NCI-H524 (cell line): ENCODE measurements at regions not wholly inside any gene's neighbourhood (a gene's known extent, or its start where the extent isn't known, plus 50 kb on each side); places are given as distances from the start of the nearest gene placed in this dataset.

Experiments
- DNase-seq, 2 experiments: peaks; one replicate each; lab custom pipeline; 2025; lab: John Stamatoyannopoulos, UW

- DNase-seq, result peak; percentile 85 to 96
These were observed 143.3 kb upstream of the ANKFN1 start for GRCh38 chr17:56009795-56010651.

- DNase-seq, result no peak
These were observed 141.7 kb upstream of the ANKFN1 start for GRCh38 chr17:56011406-56012131.

GRCh38 chr17:56018211-56018610 lies 135.1 kb upstream of the ANKFN1 start:
- no peak for DNase-seq

- DNase-seq, result no peak
These were observed 132.9 kb upstream of the ANKFN1 start for GRCh38 chr17:56020369-56020768.

GRCh38 chr17:56021681-56022190 lies 131.5 kb upstream of the ANKFN1 start:
- DNase-seq, result peak in 1 of 2 experiments; percentile 52

- DNase-seq, result no peak
These were observed 129.4 kb upstream of the ANKFN1 start for GRCh38 chr17:56023851-56024250.

- no peak for DNase-seq
These were observed 126.4 kb upstream of the ANKFN1 start for GRCh38 chr17:56026915-56027314.

GRCh38 chr17:56028837-56029236 lies 124.4 kb upstream of the ANKFN1 start:
- no peak for DNase-seq

- DNase-seq, result peak in 1 of 2 experiments; percentile 64
These were observed 123.2 kb upstream of the ANKFN1 start for GRCh38 chr17:56030009-56030624.

- no peak for DNase-seq
These were observed 121.6 kb upstream of the ANKFN1 start for GRCh38 chr17:56031636-56032035.

GRCh38 chr17:56034197-56034635 lies 119.1 kb upstream of the ANKFN1 start:
- DNase-seq, result no peak

- peak; percentile 19 to 74 for DNase-seq
These were observed 115.1 kb upstream of the ANKFN1 start for GRCh38 chr17:56038131-56038530.

- DNase-seq, result no peak
These were observed 107.4 kb upstream of the ANKFN1 start for GRCh38 chr17:56045872-56046271.

GRCh38 chr17:56047331-56047730 lies 105.9 kb upstream of the ANKFN1 start:
- peak; percentile 90 to 98 for DNase-seq

- DNase-seq, result no peak
These were observed 95.4 kb upstream of the ANKFN1 start for GRCh38 chr17:56057869-56058268.

- DNase-seq, result peak; percentile 88 to 98
These were observed 88.8 kb upstream of the ANKFN1 start for GRCh38 chr17:56064506-56064905.

GRCh38 chr17:56074361-56074890 lies 78.8 kb upstream of the ANKFN1 start:
- DNase-seq, result peak in 1 of 2 experiments; percentile 55

- no peak for DNase-seq
These were observed 76.3 kb upstream of the ANKFN1 start for GRCh38 chr17:56076980-56077379.

GRCh38 chr17:56083475-56083874 lies 69.8 kb upstream of the ANKFN1 start:
- DNase-seq, result no peak

GRCh38 chr17:56085576-56086267 lies 67.6 kb upstream of the ANKFN1 start:
- no peak for DNase-seq

GRCh38 chr17:56087199-56087598 lies 66.1 kb upstream of the ANKFN1 start:
- no peak for DNase-seq
